Heart right ventricle (tissue), 16 donors: ENCODE measurements at regions not wholly inside any gene's neighbourhood (a gene's known extent, or its start where the extent isn't known, plus 50 kb on each side); places are given as distances from the start of the nearest gene placed in this dataset.
A peak's percentile ranks its signal among the peaks of the same experiment; 100 is the strongest.

Experiments used
- ATAC-seq, 8 donors: fragments of 200-7000 bp; cut with Tn5 transposase; one replicate each; pipeline ENCODE4 v1.9.1; 2020; ENCODE audit warnings: mild to moderate bottlenecking in 8 of 8, moderate library complexity in 8 of 8, moderate number of reproducible peaks in 1 of 8
- DNase-seq, 2 donors: peaks; one replicate each; pipeline ENCODE4 v3.0.0-alpha.2; 2020
- H3K27ac ChIP-seq, 10 donors: fragments of 200-600 bp; sonication (generic) in 2 of 10; one replicate each; pipeline versions ENCODE4 v1.5.0 to v1.8.0; 2020 to 2022; ENCODE audit warnings: mild to moderate bottlenecking in 3 of 10
- H3K27me3 ChIP-seq, 7 donors: fragments of 200-600 bp; one replicate each; pipeline ENCODE4 v1.8.0; 2021 to 2022; ENCODE audit warnings: mild to moderate bottlenecking in 2 of 7
- H3K36me3 ChIP-seq, 9 donors: fragments of 200-600 bp; sonication (generic) in 1 of 9; one replicate each; pipeline versions ENCODE4 v1.5.0 to v1.8.0; 2020 to 2022; ENCODE audit warnings: mild to moderate bottlenecking in 2 of 9
- H3K4me1 ChIP-seq, 9 donors: fragments of 200-600 bp; sonication (generic) in 1 of 9; one replicate each; pipeline versions ENCODE4 v1.5.0 to v1.8.0; 2020 to 2022; ENCODE audit warnings: mild to moderate bottlenecking in 4 of 9
- H3K4me3 ChIP-seq, 10 donors: fragments of 200-600 bp; sonication (generic) in 2 of 10; one replicate each; pipeline versions ENCODE4 v1.5.0 to v1.8.0; 2020 to 2022; ENCODE audit warnings: mild to moderate bottlenecking in 7 of 10, moderate library complexity in 2 of 10
- H3K9me3 ChIP-seq, 11 donors: fragments of 200-600 bp in 10 of 11; sonication (generic) in 2 of 11; one replicate each; pipeline versions ENCODE4 v1.5.0 to v1.8.0; 2013 to 2022; ENCODE audit warnings: mild to moderate bottlenecking in 2 of 11, control low read depth in 1 of 11, moderate library complexity in 1 of 11
- WGBS, 2 donors: extraction: QIAGEN DNeasy Blood & Tissue Kit; methylation state at CpG; one replicate each; pipeline ENCODE4 v1.1.7; 2013; ENCODE audit warnings: inconsistent platforms in 1 of 2; 5-methylcytosine and 5-hydroxymethylcytosine counted together
- intact Hi-C, 10 donors: fragments of 100-400 bp; cut with DNase I; formaldehyde crosslinking; loops; one replicate each; pipeline versions ENCODE4 v1.11.1 to v1.14.2; 2022
- TF ChIP-seq, protein P1 (sequence below), 9 donors: fragments of 200-600 bp; sonication (generic) in 2 of 9; IDR thresholded peaks; one replicate each; pipeline versions ENCODE4 v1.5.0 to v1.8.0; 2021 to 2022; ENCODE audit warnings: antibody characterized with exemption in 9 of 9, mild to moderate bottlenecking in 5 of 9, moderate library complexity in 1 of 9
- donor health status: Arrhythmogenic right ventricular cardiomyopathy.
- donor health status: ischemic (EF 13 %, LVEDD 7.1; RV severe dilation, severe dysfunction).
- donor health status: healthy with polysubstance abuse.
- donor health status: DM: no; HTN: yes; CAD: no.
- donor health status: DM: no; HTN: no; CAD: no.
- donor health status: ischemic (EF 25% LVEDD 6.9; RV normal size, moderate dysfunction).
- donor health status: ischemic (EF 25% LVEDD 5.7; RV mildly dilated, moderate dysfunction).
- donor health status: healthy.
- donor health status: DM: yes; HTN: yes; CAD: no.
- donor health status: Ischemic cardiomyopathy.
- donor health status: ischemic (EF 35%, LVEDD 5.7; RV mildly dilated, moderate dysfunction).
- donor health status: nonischemic (EF 11% LVEDD 7.7; RV severe dilation, severe dysfunction).
- donor health status: DM: yes; HTN: yes; CAD: no.
- donor health status: PGD.
- donor health status: ischemic (EF 29% LVEDD 5.4; RV normal size, mild dysfunction).
- donor health status: nonischemic (EF 23%, LVEDD 6.1; RV moderate dilation, normal function).

DNA sequence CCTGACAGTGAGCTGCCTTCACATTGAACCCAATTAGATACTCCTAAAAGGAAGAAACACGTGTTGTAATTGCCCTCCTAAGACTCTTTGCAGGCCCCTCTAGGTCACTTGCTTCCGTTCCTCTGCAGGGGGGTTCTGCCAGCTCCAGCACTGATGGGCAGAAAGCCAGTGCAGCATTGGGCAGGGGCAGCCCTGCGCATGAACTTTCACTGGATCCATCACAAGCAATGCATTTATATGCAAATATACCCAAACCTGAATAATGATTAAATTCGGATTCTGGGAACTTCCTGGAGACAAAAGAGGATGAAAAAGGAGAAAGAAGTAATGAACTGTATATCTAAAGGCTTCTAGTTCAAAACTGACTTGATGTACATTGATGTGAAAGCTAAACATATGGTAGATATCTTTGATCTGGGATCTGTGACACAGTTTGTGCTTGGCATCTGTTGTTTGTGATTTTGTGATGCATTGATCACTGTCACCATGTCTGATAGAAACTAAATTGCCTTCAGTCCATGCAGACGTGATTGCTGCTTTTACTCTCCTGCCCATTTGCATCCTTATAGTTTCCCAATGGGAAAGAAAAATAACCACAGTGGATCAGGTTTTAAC lies 313.4 kb downstream of the DEPDC1B start:
- Histone ChIP-seq H3K36me3 (no peaks in the 10 kb centered on the region), H3K4me1 (no peaks in the 10 kb centered on the region), H3K27ac (no peak overlapping the region), H3K27me3 (no peaks in the 10 kb centered on the region), H3K9me3 (no peaks in the 10 kb centered on the region), H3K4me3 (no peak overlapping the region)
- TF ChIP-seq, protein P1, sequence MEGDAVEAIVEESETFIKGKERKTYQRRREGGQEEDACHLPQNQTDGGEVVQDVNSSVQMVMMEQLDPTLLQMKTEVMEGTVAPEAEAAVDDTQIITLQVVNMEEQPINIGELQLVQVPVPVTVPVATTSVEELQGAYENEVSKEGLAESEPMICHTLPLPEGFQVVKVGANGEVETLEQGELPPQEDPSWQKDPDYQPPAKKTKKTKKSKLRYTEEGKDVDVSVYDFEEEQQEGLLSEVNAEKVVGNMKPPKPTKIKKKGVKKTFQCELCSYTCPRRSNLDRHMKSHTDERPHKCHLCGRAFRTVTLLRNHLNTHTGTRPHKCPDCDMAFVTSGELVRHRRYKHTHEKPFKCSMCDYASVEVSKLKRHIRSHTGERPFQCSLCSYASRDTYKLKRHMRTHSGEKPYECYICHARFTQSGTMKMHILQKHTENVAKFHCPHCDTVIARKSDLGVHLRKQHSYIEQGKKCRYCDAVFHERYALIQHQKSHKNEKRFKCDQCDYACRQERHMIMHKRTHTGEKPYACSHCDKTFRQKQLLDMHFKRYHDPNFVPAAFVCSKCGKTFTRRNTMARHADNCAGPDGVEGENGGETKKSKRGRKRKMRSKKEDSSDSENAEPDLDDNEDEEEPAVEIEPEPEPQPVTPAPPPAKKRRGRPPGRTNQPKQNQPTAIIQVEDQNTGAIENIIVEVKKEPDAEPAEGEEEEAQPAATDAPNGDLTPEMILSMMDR (IDR thresholded peaks at IDR 0.05) = no peak
- no peak for DNase-seq
- no peak for ATAC-seq
- 50 to 55% methylated on average over 5 of the region's 5 CpGs for WGBS, 2 donors
- intact Hi-C loops = loop anchor here in 4 of 10 donors (10.0 kb wide), 2 partner anchors 198 to 572 kb away; no protein-coding TSS in a partner anchor

- intact Hi-C loops = loop anchor here in 5 of 10 donors (5.0 to 10.0 kb wide), 4 partner anchors 202 to 570 kb away; no protein-coding TSS in a partner anchor
- DNase-seq (no peak), ATAC-seq (no peak)
- H3K27ac ChIP-seq = no peak overlapping the region
- TF ChIP-seq, protein P1 (IDR thresholded peaks at IDR 0.05) = peak in 5 of 9 donors; percentile 26 to 50 (median 31)
- H3K4me3 ChIP-seq = no peak overlapping the region
- no peaks in the 10 kb centered on the region for H3K36me3 ChIP-seq
- WGBS, 2 donors = 77 to 79% methylated on average over 3 of the region's 3 CpGs
- H3K9me3 ChIP-seq = no peaks in the 10 kb centered on the region
- no peaks in the 10 kb centered on the region for H3K27me3 ChIP-seq
- H3K4me1 ChIP-seq = no peaks in the 10 kb centered on the region
Measured at GRCh38 chr5:60382716-60383115, 317.2 kb downstream of the DEPDC1B start.

GRCh38 chr5:60379907-60380306 lies 320.1 kb downstream of the DEPDC1B start:
- no peaks in the 10 kb centered on the region for H3K9me3 ChIP-seq
- WGBS, 2 donors = 96% methylated on average over 4 of the region's 4 CpGs
- H3K36me3 ChIP-seq = no peaks in the 10 kb centered on the region
- H3K4me1 ChIP-seq = no peaks in the 10 kb centered on the region
- ATAC-seq (no peak), DNase-seq (no peak)
- H3K4me3 ChIP-seq = no peak overlapping the region
- intact Hi-C loops = loop anchor here in 5 of 10 donors (5.0 to 10.0 kb wide), 4 partner anchors 205 to 568 kb away; no protein-coding TSS in a partner anchor
- TF ChIP-seq, protein P1 (IDR thresholded peaks at IDR 0.05) = no peak
- no peaks in the 10 kb centered on the region for H3K27me3 ChIP-seq
- no peak overlapping the region for H3K27ac ChIP-seq

GRCh38 chr5:60377826-60378225 lies 322.1 kb downstream of the DEPDC1B start:
- H3K27me3 ChIP-seq = no peaks in the 10 kb centered on the region
- TF ChIP-seq, protein P1 (IDR thresholded peaks at IDR 0.05) = no peak
- no peak for ATAC-seq
- H3K9me3 ChIP-seq = no peaks in the 10 kb centered on the region
- DNase-seq = no peak
- no peaks in the 10 kb centered on the region for H3K4me1 ChIP-seq
- no peaks in the 10 kb centered on the region for H3K36me3 ChIP-seq
- H3K27ac ChIP-seq = no peak overlapping the region
- no peak overlapping the region for H3K4me3 ChIP-seq
- WGBS, 2 donors = 85 to 88% methylated on average over 1 of the region's 1 CpG
- intact Hi-C loops = no loop called here
